Activated CD4-positive, CD25-positive, alpha-beta regulatory T cell treated with anti-CD3 and anti-CD28 coated beads, Interleukin-2, amount 50 U/mL, for 16 hours (primary cell): ENCODE measurements at regions not wholly inside any gene's neighbourhood (a gene's known extent, or its start where the extent isn't known, plus 50 kb on each side); places are given as distances from the start of the nearest gene placed in this dataset.
"Not testable (repeated sequence)": the region's sequence is repeated elsewhere in the genome, so short reads cannot be mapped to it uniquely, and the experiment has no call there.

ENCODE experiments used
- DNase-seq: peaks from one replicate; pipeline ENCODE4 v3.0.0-alpha.2; 2020; ENCODE audit warnings: low read depth, low spot score

DNA sequence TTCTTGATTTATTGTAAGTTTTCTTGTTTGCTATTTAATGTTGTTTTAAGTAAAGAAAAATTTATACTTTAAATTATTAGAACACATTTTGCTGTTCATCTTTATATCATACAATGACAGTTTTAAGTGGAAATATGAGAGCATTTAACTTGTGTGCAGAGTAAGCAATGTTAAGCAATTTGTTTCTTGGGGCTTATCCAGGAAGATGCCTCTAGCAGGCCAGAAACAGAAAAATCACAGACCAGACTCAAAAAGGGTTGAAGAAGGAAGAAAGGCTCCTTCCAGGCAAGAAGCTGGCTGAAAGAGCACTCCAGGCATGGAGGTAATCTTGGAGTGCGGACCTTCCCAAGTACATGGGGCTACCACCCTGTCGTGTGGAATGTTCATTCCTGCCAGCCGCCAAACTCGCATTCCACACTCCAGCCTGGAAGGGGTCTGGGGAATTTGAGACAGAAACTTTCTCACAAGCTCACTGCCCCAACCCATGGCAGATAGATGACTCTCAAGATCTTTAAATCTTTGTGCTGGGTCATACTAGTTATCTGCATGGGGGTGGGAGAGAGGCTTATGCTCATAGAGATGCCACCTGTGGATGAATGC, 1521.3 kb upstream of the AGA start:
- DNase-seq = no peak

DNA sequence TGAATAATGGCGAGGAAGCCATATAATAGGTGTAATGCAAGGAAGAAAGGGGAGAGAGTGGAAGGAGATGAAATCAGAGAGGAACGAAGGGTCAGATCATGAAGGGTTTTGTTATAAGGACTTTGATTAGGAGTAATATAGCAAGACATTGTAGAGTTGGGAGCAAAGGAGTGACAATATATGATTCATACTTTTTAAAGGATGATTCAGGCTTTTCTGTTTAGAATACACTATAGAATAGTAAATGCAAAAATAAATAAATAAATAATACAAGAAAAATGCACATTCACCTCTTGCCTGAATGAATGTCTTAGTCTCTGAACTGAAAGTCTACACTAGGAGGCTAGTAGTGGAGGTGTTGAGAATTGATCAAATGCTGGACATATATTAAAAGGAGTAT, 1524.4 kb upstream of the AGA start:
- no peak for DNase-seq

DNA sequence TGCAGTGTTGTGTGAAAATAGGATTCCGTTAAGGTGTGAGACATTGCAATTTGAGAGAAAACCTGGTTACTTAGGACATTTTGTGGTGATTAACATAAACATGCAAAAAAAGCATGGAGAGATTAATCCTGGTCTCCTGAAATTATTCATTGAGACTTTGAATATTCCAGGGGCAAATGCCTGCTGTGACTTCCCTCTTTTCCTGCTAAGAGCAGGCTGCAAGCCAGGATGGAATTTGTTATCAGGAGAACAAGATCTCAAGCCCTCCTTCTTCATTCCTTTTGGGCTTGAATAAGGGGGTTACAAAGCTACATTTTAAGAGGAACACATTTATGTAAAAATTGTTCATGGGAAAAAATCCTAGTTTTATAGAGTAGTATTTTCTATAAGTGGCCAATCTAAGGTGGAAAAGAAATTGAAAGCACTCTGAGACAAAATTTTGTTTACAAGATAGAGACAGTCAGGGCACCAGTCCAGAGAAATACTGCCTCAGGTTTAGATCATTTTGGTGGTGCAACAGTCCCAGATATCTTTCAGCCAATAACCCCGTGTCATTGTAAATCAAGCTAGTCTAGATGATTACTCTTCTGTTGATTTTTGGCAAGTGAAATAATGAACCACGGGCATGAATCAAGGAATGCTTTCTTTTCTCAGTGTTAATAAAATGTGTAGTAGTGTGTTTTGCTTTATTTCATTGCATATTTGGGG, 1528.3 kb upstream of the AGA start:
- DNase-seq = no peak

DNA sequence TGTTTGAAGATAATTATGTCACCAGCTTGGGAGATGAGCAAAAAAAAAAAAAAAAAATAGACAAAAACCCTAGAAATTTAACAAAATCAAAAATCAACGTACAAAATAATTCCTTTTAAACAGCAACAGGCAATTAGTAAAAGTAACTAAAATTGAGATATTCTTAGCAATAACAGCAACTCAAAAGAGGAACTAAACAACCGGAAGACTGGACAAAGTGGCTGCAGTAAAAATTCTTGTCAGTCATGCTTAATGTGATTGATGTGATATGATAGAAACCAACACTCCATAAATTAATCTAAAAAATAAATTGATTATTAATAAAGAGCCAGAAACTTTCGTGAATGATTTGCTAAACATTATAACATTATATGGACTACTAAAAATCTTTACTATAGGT, 1534.6 kb upstream of the AGA start:
- DNase-seq = no peak

DNA sequence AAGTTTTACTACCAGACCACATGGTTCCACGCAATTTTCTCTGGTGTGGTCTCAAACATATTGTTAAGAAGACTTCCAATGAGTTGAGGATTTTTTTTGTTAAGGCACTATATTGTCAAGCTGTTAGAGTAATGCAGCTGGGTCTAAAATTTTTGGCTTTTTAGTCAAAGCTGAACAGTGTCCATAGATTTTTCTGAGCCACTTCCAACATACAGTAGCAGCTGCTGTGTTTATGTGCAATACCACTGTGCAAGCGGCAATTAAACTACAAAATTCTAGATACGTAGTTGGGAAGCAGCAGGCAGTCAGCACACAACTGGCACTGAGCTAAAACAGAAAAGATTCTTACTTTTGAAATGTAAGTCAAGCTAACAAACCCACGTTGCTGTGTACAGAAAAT, 1551.1 kb upstream of the AGA start:
- DNase-seq = no peak

DNA sequence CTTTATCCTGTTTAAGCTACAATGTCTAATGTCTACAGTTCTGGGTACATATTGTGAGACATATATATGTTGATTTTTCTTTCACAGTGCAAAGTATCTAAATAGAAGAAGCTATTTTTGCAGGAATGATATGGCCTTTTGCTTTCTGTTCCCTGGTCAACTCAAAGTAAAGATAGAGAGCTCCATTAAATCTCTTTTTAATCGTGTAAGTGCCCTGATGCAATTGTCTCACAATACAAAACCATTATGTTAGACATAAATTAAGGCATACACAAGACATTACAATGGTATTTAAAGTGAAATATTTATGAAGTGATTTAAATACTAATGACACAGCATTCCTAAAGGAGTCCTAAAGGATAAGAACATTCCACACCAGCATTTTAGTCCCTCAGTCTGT, 1559.7 kb upstream of the AGA start:
- no peak for DNase-seq

DNA sequence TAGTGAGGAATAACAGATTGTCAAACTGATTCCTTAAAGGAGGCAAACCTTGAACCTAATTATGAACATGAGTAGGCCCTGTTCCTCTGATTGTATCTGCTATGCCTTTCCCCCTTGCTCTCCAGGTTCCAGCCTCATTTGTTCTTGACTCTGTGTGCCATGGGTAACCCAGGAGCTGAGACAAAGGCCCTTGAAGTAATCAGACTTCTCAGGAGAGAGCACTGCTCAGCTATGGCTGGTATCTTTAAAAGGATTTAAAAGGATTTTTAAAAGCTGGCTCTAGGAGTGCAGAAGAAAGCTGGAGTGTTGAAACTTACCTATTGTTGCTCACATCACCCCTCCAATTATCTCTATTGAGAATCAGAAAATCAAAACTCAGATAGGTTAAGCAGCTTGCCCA, 1565.5 kb upstream of the AGA start:
- no peak for DNase-seq

DNA sequence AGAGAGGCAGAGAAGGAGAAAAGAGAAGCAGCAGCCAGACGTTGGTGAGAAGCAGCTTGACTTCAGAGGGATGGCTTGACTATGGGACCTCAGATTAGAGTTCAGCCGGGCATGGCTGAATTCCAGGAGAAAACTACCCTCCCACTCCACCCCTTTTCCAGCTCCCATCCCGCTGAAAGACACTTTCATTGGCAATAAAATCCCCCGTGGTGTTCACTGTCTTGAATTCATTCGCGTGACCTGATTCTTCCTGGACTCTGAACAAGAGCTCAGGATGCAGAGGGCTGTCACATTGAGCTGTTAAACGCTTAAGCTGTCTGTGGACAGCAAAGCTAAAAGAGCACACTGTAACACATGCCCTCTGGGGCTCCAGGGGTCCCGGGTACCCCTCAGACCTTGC, 1575.3 kb upstream of the AGA start:
- DNase-seq = no peak

DNA sequence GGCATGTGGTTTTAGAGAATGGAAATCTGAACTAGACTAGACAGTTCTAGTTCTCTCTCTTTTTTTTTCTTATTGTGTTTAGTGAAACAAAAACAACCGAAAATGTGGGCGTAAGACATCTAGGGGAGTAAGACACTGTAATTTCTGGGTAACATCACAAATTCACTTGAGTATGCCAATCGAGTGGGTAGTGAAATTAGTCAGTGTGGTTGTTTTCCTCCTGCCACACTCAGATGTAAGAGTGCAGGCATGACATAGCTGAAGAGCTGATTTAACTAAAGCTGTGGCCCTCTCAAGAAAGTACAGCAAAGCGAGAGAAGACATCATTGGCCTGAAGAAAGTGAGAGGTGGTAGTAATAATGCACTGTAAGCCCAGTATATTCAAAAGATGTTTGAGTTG, 1585.3 kb upstream of the AGA start:
- no peak for DNase-seq

DNA sequence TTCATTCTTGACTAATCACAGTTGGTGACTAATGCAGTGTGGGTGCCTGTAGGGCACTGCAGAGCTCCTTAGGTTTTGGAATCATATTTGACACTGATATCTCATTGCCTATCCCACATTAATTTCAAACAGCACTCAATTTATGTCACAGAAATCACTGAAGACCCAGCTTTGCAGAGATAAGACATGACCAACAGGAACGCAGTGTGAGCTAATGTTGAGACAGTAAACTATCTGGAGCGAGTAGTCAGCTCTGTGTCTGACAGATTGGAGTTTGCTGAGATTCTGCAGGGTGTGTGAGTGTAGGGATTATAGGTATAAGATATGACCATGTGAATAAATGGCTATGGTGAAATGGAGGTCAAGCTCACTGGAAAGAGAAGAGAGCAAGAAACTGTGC, 1586.1 kb upstream of the AGA start:
- DNase-seq = no peak

DNA sequence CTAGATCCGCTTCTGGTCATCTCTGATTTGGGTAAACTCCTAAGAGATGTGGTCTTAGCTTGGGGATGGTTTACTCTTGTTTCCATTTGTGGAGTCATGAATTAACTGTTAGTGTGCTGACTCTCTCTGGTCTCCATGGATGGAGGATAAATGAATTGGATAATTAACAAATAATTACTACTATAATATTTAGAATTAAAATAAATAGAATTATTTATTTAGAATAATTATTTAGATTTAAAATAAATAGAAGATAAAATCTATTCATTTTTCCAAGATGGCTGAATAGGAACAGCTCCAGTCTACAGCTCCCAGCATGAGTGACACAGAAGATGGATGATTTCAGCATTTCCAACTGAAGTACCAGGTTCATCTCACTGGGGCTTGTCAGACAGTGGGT, 1587.4 kb upstream of the AGA start:
- no peak for DNase-seq

DNA sequence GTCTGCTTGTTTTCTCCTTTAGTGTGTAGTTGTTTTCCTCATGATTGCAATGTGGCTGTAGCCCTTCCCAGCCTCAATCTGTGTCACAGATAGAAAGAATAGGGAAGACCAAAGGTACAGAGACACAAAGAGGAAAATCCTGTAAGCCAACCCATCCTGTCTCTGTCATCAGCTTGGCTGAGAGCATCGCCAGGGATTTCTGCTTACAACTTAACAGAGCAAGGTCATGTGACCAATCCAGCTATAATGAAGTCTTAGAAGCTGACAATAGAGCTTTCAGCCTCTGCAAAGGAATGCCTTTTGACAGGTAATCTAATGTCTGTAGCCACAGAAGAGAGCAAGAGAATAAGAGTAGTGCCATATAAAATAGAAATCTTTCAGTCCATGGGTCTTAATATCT, 1598.0 kb upstream of the AGA start:
- no peak for DNase-seq

DNA sequence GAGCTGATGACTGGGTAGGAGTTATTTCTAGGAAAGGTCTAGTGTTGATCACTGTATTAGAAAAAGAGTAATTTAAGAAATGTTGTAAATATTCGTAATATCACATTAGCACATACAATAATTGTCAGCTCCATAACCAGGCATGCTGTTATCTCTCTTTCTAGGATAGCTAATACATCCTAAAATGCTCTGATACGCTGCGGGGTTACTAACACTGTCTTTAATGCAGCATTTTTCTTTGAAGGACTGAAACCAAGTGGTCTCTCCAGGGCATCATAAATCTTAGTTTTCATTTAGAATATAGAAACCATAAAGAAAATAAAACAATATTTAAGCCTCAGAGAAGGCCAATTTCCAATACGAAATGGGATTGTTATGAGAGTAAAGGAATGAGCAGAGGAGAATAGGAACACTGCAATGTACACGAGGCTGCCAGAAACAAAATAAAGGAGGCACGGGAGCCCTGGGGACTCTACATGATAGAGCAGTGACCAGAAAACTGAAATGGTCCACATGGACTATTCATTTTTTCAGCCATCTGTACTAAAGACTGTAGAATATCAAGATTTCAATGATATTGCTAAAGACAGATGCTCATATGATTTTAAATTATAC, 1606.7 kb upstream of the AGA start:
- no peak for DNase-seq

DNA sequence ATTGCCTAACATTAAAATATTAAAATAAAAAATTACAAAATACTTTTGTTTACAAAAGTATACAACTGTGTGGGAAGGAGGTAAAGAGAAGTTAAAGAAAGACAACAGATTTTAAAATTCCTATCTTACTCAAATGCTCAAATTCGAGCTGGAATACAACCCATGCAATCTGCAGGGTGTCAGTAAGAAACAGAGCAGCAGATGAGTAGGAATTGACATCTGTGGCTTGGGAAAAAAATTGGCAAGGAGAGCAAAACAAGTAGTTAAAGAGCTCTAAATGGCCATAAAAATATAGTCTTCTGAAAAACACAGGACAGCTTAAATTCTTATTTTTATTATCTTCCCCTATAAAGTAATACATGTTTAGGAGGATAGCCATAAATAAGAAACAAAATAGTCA, 1609.0 kb upstream of the AGA start:
- DNase-seq = no peak

DNA sequence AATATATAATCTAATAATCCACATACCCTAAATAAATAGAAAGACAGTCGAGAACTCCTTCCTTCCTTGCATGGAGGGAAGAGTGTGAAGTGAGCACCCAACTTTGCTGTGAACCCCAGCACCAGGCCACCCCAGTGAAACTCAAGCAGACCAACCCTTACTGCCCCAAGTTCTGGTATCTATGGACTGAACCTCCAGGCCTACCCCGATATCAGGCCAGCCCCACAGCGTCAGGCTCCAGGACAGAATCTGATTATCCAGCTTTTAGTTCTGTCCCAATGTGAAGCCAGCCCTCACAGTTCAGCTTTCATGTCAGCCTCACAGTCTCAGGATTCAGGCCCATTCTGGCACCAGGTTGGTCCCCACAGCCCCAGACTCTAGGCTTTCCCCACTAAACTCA, 1617.2 kb upstream of the AGA start:
- DNase-seq = no peak

DNA sequence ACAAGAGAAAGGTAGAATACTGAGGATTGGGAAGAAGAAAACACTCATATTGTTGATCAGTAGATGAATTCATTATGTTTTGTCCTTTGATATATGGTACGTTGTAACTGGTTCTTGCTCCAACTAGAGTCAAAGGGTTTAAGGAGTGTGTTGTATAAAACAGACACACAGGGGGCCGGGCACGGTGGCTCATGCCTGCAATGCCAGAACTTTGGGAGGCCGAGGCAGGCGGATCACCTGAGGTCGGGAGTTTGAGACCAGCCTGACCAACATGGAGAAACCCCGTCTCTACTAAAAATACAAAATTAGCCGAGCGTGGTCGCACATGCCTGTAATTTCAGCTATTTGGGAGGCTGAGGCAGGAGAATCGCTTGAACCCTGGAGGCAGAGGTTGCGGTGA, 1624.0 kb upstream of the AGA start:
- DNase-seq = not testable (repeated sequence)

DNA sequence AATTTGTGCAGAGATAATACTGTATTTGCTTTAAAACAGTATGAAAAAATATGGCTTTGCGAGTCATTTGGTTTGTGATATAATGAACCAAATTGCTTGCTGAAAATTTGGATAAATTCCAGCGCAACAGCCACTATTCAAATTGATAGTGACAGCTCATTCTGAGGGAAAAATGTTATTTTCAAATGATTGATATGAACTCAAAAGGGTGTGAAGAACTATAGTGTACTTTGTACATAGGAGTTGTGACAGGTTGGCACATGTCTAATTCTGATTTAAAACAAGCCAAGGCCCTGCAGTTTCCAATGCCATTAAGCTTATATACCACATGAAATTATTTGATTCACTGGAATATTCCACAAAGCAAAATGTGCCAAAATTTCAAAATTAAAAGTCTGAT, 1628.9 kb upstream of the AGA start:
- no peak for DNase-seq

DNA sequence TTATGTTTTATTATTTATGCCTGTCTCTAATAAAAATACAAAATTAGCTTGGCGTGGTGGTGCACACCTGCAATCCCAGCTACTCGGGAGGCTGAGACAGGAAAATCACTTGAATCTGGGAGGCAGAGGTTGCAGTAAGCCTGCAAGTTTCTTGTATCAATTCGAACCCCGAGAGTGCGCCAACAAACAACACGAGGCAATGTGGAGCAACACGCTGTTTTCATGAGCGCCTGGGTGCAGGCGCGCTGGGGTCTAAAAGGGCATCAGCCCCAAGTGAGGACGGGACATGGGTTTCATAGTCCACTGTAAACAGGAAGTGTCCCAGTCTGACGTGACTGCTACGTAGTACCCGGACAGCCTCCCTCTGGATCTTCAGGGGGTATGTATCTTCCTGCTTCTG, 1634.6 kb upstream of the AGA start:
- no peak for DNase-seq

DNA sequence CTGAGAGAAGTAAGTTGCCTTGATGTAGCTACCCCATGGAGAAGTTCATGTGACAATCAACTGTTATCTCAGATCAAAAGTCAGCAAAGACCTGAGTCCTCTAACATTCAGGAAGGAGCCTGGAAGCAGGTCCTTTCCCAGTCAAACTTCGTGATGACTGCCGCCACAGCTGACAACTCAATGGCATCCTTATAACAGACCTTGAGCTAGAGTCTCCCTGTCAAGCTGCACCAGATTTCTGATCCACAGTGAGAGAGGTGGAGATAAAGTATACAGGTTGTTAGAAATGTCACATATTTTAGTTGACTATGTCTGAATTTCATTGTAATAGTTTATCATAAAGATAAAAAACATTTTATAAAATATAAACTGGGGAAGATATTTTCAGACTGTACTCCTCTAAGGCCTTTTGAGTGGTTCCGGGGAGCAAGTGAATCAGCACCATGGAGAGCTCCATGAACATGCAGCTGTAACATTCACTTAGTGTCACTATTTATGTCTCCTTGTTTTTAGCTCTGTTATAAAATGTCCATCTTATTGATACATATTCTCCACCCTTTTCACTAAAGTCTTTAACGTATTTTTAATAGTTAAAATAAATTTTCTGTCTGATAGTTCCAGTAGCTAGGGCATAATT, 1653.5 kb upstream of the AGA start:
- DNase-seq = no peak

DNA sequence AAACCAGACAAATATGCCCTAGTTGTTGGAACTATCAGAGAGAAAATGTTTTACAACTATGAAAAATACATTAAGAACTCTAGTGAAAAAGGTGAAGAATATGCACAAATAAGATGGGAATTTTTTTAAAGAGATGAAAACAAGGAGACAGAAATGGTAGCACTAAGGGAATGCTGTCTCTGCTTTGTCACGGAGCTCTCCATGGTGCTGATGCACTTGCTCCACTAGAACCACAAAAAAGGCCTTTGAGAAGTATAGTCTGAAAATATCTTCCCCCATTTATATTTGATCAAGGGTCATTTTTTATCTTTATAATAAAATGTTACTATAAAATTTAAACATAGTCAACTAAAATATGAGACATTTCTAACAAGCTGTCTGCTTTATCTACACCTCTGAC, 1655.5 kb upstream of the AGA start:
- no peak for DNase-seq

DNA sequence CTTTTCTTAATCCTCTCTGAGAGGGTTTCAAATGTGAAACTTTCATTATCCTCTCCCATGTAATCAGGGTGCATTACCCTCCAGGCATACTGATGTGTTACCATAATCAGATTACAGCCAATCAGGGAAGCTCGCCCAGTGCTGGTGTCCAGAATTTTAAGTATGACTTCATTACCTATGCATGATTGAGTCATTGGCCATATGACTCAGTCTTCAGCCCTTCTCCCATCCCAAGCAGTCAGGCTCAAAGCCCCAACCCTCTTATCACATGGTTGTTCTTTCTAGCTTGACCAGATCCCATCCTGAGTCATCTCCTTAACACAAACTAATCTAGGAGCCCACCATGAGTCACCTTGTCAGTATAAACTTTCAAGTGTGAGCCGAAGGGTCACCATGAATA, 1668.1 kb upstream of the AGA start:
- no peak for DNase-seq

DNA sequence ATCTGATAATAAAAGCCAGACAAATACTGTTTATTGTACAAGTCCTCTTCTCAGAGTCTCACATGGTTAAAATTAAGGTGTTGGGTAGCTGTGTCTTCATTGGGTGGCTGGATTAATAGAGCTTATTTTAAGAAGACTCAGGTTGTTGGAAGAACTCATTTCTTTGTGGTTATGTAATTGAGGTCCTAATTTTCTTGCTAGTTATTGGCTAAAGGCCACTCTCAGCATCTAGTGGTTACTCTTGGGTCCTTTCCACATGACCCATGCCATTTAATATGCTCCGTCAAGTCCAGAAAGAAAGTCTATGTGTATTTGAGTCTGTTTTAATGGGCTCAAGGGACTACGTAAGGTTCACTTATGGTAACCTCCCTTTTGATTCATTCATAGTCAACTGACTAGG, 1668.6 kb upstream of the AGA start:
- DNase-seq = no peak
